ENCODE measurements at regions not wholly inside any gene's neighbourhood (a gene's known extent, or its start where the extent isn't known, plus 50 kb on each side); places are given as distances from the start of the nearest gene placed in this dataset.

- no peak overlapping the region for H3K4me2 ChIP-seq (ENCODE audit: extremely low read depth, insufficient read depth, low read length)
- no peak for TF ChIP-seq EZH2 (IDR thresholded peaks at IDR 0.05; ENCODE audit: low read length, missing control alignments)
- no peak overlapping the region for H3K9ac ChIP-seq (ENCODE audit: insufficient read depth, low read length)
- no peaks in the 10 kb centered on the region for H3K27me3 ChIP-seq (ENCODE audit: control insufficient read depth, insufficient read depth, low read length)
- no peaks in the 10 kb centered on the region for H3K9me3 ChIP-seq (ENCODE audit: control insufficient read depth, insufficient read depth, low read depth, low read length)
- no peaks in the 10 kb centered on the region for H4K20me1 ChIP-seq (ENCODE audit: control insufficient read depth, extremely low read depth, insufficient read depth, low read length)
- H3K79me2 ChIP-seq (ENCODE audit: control insufficient read depth, insufficient read depth, low read length) = no peaks in the 10 kb centered on the region
- DNase-seq (ENCODE audit: low read depth in 2 of 2) = no peak
- H3K4me3 ChIP-seq (replicated peaks in 1 of 4; ENCODE audit: control extremely low read depth in 1 of 4, insufficient read depth in 1 of 4, low read depth in 3 of 4, low read length in 4 of 4) = no peak overlapping the region
- H3K4me1 ChIP-seq (ENCODE audit: control insufficient read depth, extremely low read depth, insufficient read depth, low read length) = no peaks in the 10 kb centered on the region
- no peak overlapping the region for H3K27ac ChIP-seq (ENCODE audit: insufficient read depth, low read length)
- no peak overlapping the region for H2AFZ ChIP-seq (ENCODE audit: low read length)
- H3K36me3 ChIP-seq (ENCODE audit: control insufficient read depth, insufficient read depth, low read length) = no peaks in the 10 kb centered on the region
Measured at GRCh38 chr5:6048746-6049145, 329.6 kb downstream of the MED10 start.

- TF ChIP-seq CTCF (conservative IDR thresholded peaks at IDR 0.05 in 1 of 2, IDR thresholded peaks at IDR 0.05 in 1 of 2; ENCODE audit: low read depth in 1 of 2, low read length in 2 of 2) (no peak), EZH2 (IDR thresholded peaks at IDR 0.05; ENCODE audit: low read length, missing control alignments) (no peak)
- Histone ChIP-seq H3K4me2 (ENCODE audit: extremely low read depth, insufficient read depth, low read length) (no peak overlapping the region), H3K36me3 (ENCODE audit: control insufficient read depth, insufficient read depth, low read length) (no peaks in the 10 kb centered on the region), H2AFZ (ENCODE audit: low read length) (no peak overlapping the region), H3K9me3 (ENCODE audit: control insufficient read depth, insufficient read depth, low read depth, low read length) (no peaks in the 10 kb centered on the region), H3K4me3 (replicated peaks in 1 of 4; ENCODE audit: control extremely low read depth in 1 of 4, insufficient read depth in 1 of 4, low read depth in 3 of 4, low read length in 4 of 4) (no peak overlapping the region), H3K9ac (ENCODE audit: insufficient read depth, low read length) (no peak overlapping the region), H3K4me1 (ENCODE audit: control insufficient read depth, extremely low read depth, insufficient read depth, low read length) (no peaks in the 10 kb centered on the region), H3K27ac (ENCODE audit: insufficient read depth, low read length) (no peak overlapping the region), H4K20me1 (ENCODE audit: control insufficient read depth, extremely low read depth, insufficient read depth, low read length) (no peaks in the 10 kb centered on the region), H3K27me3 (ENCODE audit: control insufficient read depth, insufficient read depth, low read length) (no peaks in the 10 kb centered on the region), H3K79me2 (ENCODE audit: control insufficient read depth, insufficient read depth, low read length) (no peaks in the 10 kb centered on the region)
- no peak for DNase-seq (ENCODE audit: low read depth in 2 of 2)
Measured at GRCh38 chr5:6046296-6046967, 331.9 kb downstream of the MED10 start.

GRCh38 chr5:6043491-6044310 lies 334.6 kb downstream of the MED10 start:
- Histone ChIP-seq H4K20me1 (ENCODE audit: control insufficient read depth, extremely low read depth, insufficient read depth, low read length) (no peaks in the 10 kb centered on the region), H3K4me1 (ENCODE audit: control insufficient read depth, extremely low read depth, insufficient read depth, low read length) (no peaks in the 10 kb centered on the region), H3K4me2 (ENCODE audit: extremely low read depth, insufficient read depth, low read length) (no peak overlapping the region), H3K4me3 (replicated peaks in 1 of 4; ENCODE audit: control extremely low read depth in 1 of 4, insufficient read depth in 1 of 4, low read depth in 3 of 4, low read length in 4 of 4) (no peak overlapping the region), H3K36me3 (ENCODE audit: control insufficient read depth, insufficient read depth, low read length) (no peaks in the 10 kb centered on the region), H2AFZ (ENCODE audit: low read length) (no peak overlapping the region), H3K27me3 (ENCODE audit: control insufficient read depth, insufficient read depth, low read length) (no peaks in the 10 kb centered on the region), H3K27ac (ENCODE audit: insufficient read depth, low read length) (no peak overlapping the region), H3K9me3 (ENCODE audit: control insufficient read depth, insufficient read depth, low read depth, low read length) (no peaks in the 10 kb centered on the region), H3K9ac (ENCODE audit: insufficient read depth, low read length) (no peak overlapping the region), H3K79me2 (ENCODE audit: control insufficient read depth, insufficient read depth, low read length) (no peaks in the 10 kb centered on the region)
- TF ChIP-seq EZH2 (IDR thresholded peaks at IDR 0.05; ENCODE audit: low read length, missing control alignments) (no peak), CTCF (conservative IDR thresholded peaks at IDR 0.05 in 1 of 2, IDR thresholded peaks at IDR 0.05 in 1 of 2; ENCODE audit: low read depth in 1 of 2, low read length in 2 of 2) (no peak)
- DNase-seq (ENCODE audit: low read depth in 2 of 2) = no peak

All from fibroblast of lung (primary cell).